H9 (cell line): ENCODE measurements at regions not wholly inside any gene's neighbourhood (a gene's known extent, or its start where the extent isn't known, plus 50 kb on each side); places are given as distances from the start of the nearest gene placed in this dataset.

Source experiments
- DNase-seq: peaks from one replicate; pipeline ENCODE4 v3.0.0-alpha.2; 2017
- H2AFZ ChIP-seq: one replicate; pipeline ENCODE4 v1.6.1; 2013; ENCODE audit warnings: mild to moderate bottlenecking, low read length, control low read depth, moderate library complexity
- H2AK5ac ChIP-seq: 2 replicates; pipeline ENCODE4 v1.6.1; 2013; ENCODE audit warnings: low read length, control low read depth, mixed read lengths; ENCODE audit not compliant: insufficient read length
- H2BK120ac ChIP-seq: one replicate; pipeline ENCODE4 v1.6.1; 2013; ENCODE audit warnings: low read depth, mild to moderate bottlenecking, low read length, control low read depth, inconsistent platforms; ENCODE audit not compliant: poor library complexity, severe bottlenecking
- H2BK12ac ChIP-seq: 2 replicates; pipeline ENCODE4 v1.6.1; 2013; ENCODE audit warnings: low read length, control low read depth, mixed read lengths, low read depth; ENCODE audit not compliant: insufficient read length
- H2BK15ac ChIP-seq: 2 replicates; pipeline ENCODE4 v1.6.1; 2013; ENCODE audit warnings: low read depth, low read length, control low read depth
- H2BK20ac ChIP-seq: one replicate; pipeline ENCODE4 v1.6.1; 2013; ENCODE audit warnings: low read depth, mild to moderate bottlenecking, low read length, control low read depth, inconsistent platforms; ENCODE audit not compliant: poor library complexity, severe bottlenecking
- H2BK5ac ChIP-seq: 2 replicates; pipeline ENCODE4 v1.6.1; 2013; ENCODE audit warnings: low read length, control low read depth, mixed read lengths; ENCODE audit not compliant: insufficient read length
- H3K14ac ChIP-seq: 2 replicates; pipeline ENCODE4 v1.6.1; 2013; ENCODE audit warnings: low read length, control low read depth; ENCODE audit not compliant: insufficient read depth
- H3K18ac ChIP-seq: 2 replicates; pipeline ENCODE4 v1.6.1; 2013; ENCODE audit warnings: low read depth, mild to moderate bottlenecking, mixed read lengths, low read length, control low read depth; ENCODE audit not compliant: insufficient read length
- H3K23ac ChIP-seq: 2 replicates; pipeline ENCODE4 v1.6.1; 2013; ENCODE audit warnings: low read length, control low read depth, mixed read lengths, low read depth; ENCODE audit not compliant: insufficient read length
- H3K23me2 ChIP-seq: 2 replicates; pipeline ENCODE4 v1.6.1; 2013; ENCODE audit warnings: low read depth, mild to moderate bottlenecking, mixed read lengths, low read length, control low read depth; ENCODE audit not compliant: insufficient read length, poor library complexity, severe bottlenecking
- H3K27ac ChIP-seq: 2 replicates; pipeline ENCODE4 v1.5.1; 2013; ENCODE audit warnings: low read length, control low read depth, mixed read lengths, low read depth; ENCODE audit not compliant: insufficient read length
- H3K27me3 ChIP-seq: 2 replicates; pipeline ENCODE4 v1.6.1; 2013; ENCODE audit warnings: low read length, control low read depth, inconsistent platforms; ENCODE audit not compliant: insufficient read depth
- H3K4ac ChIP-seq: 2 replicates; pipeline ENCODE4 v1.6.1; 2013; ENCODE audit warnings: low read depth, mild to moderate bottlenecking, control low read depth, inconsistent platforms, low read length, moderate library complexity
- H3K4me1 ChIP-seq: 2 replicates; pipeline ENCODE4 v1.6.1; 2013; ENCODE audit warnings: low read length, control low read depth, inconsistent platforms; ENCODE audit not compliant: insufficient read depth
- H3K4me2 ChIP-seq: 2 replicates; pipeline ENCODE4 v1.6.1; 2013; ENCODE audit warnings: low read length, control low read depth, mixed read lengths; ENCODE audit not compliant: insufficient read length, insufficient read depth
- H3K56ac ChIP-seq: 2 replicates; pipeline ENCODE4 v1.6.1; 2013; ENCODE audit warnings: low read depth, mild to moderate bottlenecking, mixed read lengths, low read length, control low read depth; ENCODE audit not compliant: insufficient read length
- H3K79me1 ChIP-seq: 2 replicates; pipeline ENCODE4 v1.6.1; 2013; ENCODE audit warnings: low read depth, mild to moderate bottlenecking, moderate library complexity, low read length, control low read depth, inconsistent platforms; ENCODE audit not compliant: insufficient read depth, poor library complexity, severe bottlenecking
- H3K79me2 ChIP-seq: 2 replicates; pipeline ENCODE4 v1.6.1; 2013; ENCODE audit warnings: low read length, control low read depth, inconsistent platforms; ENCODE audit not compliant: insufficient read depth
- H3K9ac ChIP-seq: 2 replicates; pipeline ENCODE4 v1.6.1; 2013; ENCODE audit warnings: low read length, control low read depth, mixed read lengths; ENCODE audit not compliant: insufficient read length; ENCODE audit errors: extremely low read depth
- H3K9me3 ChIP-seq: one replicate; pipeline ENCODE4 v1.6.1; 2013; ENCODE audit warnings: low read depth, low read length, inconsistent platforms; ENCODE audit not compliant: control insufficient read depth
- H3T11ph ChIP-seq: one replicate; pipeline ENCODE4 v1.6.1; 2013; ENCODE audit warnings: mild to moderate bottlenecking, low read length, control low read depth, inconsistent platforms
- H4K20me1 ChIP-seq: one replicate; pipeline ENCODE4 v1.6.1; 2013; ENCODE audit not compliant: control insufficient read depth, insufficient read length, insufficient read depth
- H4K5ac ChIP-seq: 2 replicates; pipeline ENCODE4 v1.6.1; 2013; ENCODE audit warnings: low read depth, mild to moderate bottlenecking, mixed read lengths, low read length, control low read depth; ENCODE audit not compliant: insufficient read length
- H4K8ac ChIP-seq: replicated peaks from 2 replicates; pipeline ENCODE4 v1.6.1; 2013; ENCODE audit warnings: low read length, control low read depth, mixed read lengths, low read depth; ENCODE audit not compliant: insufficient read length
- H4K91ac ChIP-seq: 2 replicates; pipeline ENCODE4 v1.6.1; 2013; ENCODE audit warnings: low read depth, mild to moderate bottlenecking, moderate library complexity, mixed read lengths, low read length, control low read depth; ENCODE audit not compliant: insufficient read length
- H3K27ac Mint-ChIP-seq, 3 experiments: 2 replicates in 2 of 3; 3 replicates in 1 of 3; pipeline ENCODE4 v1.8.0; 2020 to 2021; ENCODE audit warnings: mixed read lengths in 3 of 3, mild to moderate bottlenecking in 1 of 3, moderate library complexity in 1 of 3
- H3K27me3 Mint-ChIP-seq: 2 replicates; pipeline ENCODE4 v1.8.0; 2021; ENCODE audit warnings: low read depth, mild to moderate bottlenecking, moderate library complexity, mixed read lengths
- H3K36me3 Mint-ChIP-seq, 3 experiments: 2 replicates in 2 of 3; 3 replicates in 1 of 3; pipeline ENCODE4 v1.8.0; 2020 to 2021; ENCODE audit warnings: low read depth in 3 of 3, mixed read lengths in 3 of 3; ENCODE audit not compliant: insufficient read depth in 1 of 3
- H3K4me1 Mint-ChIP-seq, 2 experiments: 2 replicates each; pipeline ENCODE4 v1.8.0; 2020; ENCODE audit warnings: mixed read lengths in 2 of 2
- H3K4me3 Mint-ChIP-seq, 2 experiments: 2 replicates in 1 of 2; 3 replicates in 1 of 2; pipeline ENCODE4 v1.8.0; 2020 to 2021; ENCODE audit warnings: mild to moderate bottlenecking in 2 of 2, mixed read lengths in 2 of 2, moderate library complexity in 1 of 2
- H3K9me3 Mint-ChIP-seq, 2 experiments: 2 replicates in 1 of 2; 3 replicates in 1 of 2; pipeline ENCODE4 v1.8.0; 2020; ENCODE audit warnings: mild to moderate bottlenecking in 2 of 2, mixed read lengths in 2 of 2, moderate library complexity in 1 of 2
- WGBS: extraction: QIAGEN DNeasy Blood & Tissue Kit; methylation state at CpG from one replicate; pipeline ENCODE4 v1.1.7; 2013; ENCODE audit warnings: missing lambda C conversion rate, low lambda C conversion rate, mixed read lengths; ENCODE audit not compliant: insufficient read length; ENCODE audit errors: extremely low coverage; 5-methylcytosine and 5-hydroxymethylcytosine counted together
- TF ChIP-seq, protein P1 (sequence below): fragments of 200-600 bp; sonication (generic); conservative IDR thresholded peaks from 3 replicates; pipeline ENCODE4 v1.8.0; 2021; ENCODE audit warnings: antibody characterized with exemption, mild to moderate bottlenecking

DNA sequence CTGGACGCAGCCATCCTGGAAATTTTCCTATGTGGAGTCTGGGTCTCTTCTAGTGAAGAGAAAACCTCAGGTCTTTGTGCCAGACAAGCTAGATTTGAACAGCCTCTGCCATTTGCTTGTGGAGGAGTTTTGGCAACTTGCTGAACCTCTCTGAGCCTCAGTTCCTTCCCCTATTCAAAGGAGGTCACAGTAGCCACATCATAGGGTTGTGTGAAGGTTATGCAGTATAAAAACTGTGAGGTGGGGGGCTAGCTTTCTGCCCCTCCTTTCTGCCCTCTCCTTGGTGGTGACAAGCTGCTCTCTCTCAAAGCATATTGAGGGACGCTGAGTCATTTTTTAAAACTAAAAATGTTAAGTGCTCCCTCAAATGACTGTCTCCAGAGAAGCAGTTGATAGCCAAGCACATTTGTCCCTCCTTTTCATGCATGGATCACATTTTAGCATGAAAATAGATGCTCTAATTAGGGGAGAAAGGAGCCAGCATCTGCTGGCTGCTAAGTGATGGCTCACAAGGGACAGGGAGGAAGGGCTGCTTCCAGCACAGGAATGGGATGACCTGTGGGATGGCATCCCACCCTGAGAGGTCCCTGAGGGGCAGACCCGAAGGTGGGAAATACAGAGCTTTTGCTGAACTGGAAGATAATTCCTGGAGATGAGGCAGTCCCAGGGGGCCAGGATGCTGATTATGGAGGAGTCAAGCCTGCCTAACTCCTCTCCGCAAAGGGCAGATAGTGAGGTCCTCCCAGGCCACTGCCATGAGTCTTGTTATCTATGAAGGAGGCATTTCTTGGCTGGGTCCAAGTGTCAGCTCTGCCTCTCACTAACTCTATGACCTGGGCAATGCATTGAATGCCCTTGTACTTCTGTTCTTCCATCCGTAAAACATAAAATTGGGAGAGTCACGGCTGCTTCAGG lies 218.8 kb downstream of the RAB11FIP4 start:
- no CpG with 5 or more reads among the region's 6 CpGs for WGBS
- H3K4me3 Mint-ChIP-seq = no peak overlapping the region
- no peaks in the 10 kb centered on the region for H3K9me3 Mint-ChIP-seq
- no peak overlapping the region for H2BK15ac ChIP-seq
- peaks cover 11% of the 10 kb centered on the region; the same call in 1 of the 2 replicates for H3K4me1 ChIP-seq
- H3K4ac ChIP-seq = no peak overlapping the region
- H3K9ac ChIP-seq = no peak overlapping the region
- peak; percentile 63 for DNase-seq
- no peaks in the 10 kb centered on the region for H3K9me3 ChIP-seq
- no peak overlapping the region for H3K23ac ChIP-seq
- H3K56ac ChIP-seq = no peak overlapping the region
- no peak overlapping the region for H2BK5ac ChIP-seq
- H3K14ac ChIP-seq = no peak overlapping the region
- H4K5ac ChIP-seq = no peak overlapping the region
- no peaks in the 10 kb centered on the region for H4K20me1 ChIP-seq
- H2AFZ ChIP-seq = no peak overlapping the region
- no peak overlapping the region for H4K91ac ChIP-seq
- TF ChIP-seq, protein P1, sequence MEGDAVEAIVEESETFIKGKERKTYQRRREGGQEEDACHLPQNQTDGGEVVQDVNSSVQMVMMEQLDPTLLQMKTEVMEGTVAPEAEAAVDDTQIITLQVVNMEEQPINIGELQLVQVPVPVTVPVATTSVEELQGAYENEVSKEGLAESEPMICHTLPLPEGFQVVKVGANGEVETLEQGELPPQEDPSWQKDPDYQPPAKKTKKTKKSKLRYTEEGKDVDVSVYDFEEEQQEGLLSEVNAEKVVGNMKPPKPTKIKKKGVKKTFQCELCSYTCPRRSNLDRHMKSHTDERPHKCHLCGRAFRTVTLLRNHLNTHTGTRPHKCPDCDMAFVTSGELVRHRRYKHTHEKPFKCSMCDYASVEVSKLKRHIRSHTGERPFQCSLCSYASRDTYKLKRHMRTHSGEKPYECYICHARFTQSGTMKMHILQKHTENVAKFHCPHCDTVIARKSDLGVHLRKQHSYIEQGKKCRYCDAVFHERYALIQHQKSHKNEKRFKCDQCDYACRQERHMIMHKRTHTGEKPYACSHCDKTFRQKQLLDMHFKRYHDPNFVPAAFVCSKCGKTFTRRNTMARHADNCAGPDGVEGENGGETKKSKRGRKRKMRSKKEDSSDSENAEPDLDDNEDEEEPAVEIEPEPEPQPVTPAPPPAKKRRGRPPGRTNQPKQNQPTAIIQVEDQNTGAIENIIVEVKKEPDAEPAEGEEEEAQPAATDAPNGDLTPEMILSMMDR = no peak
- no peak overlapping the region for H2AK5ac ChIP-seq
- H3K36me3 Mint-ChIP-seq = no peaks in the 10 kb centered on the region; a peak in 1 of 7 replicates
- H2BK20ac ChIP-seq = no peak overlapping the region
- H3K27me3 ChIP-seq = no peaks in the 10 kb centered on the region
- no peak overlapping the region for H3K4me2 ChIP-seq
- no peaks in the 10 kb centered on the region for H3K79me2 ChIP-seq
- H2BK12ac ChIP-seq = no peak overlapping the region
- H3K4me1 Mint-ChIP-seq = peaks cover 15 to 22% of the 10 kb centered on the region in 2 experiments
- H4K8ac ChIP-seq = no peak overlapping the region
- H3K23me2 ChIP-seq = no peaks in the 10 kb centered on the region
- no peaks in the 10 kb centered on the region for H3K79me1 ChIP-seq
- no peak overlapping the region for H3K18ac ChIP-seq
- no peaks in the 10 kb centered on the region; the same call in 1 of the 2 replicates for H3K27me3 Mint-ChIP-seq
- H3K27ac ChIP-seq = no peak overlapping the region
- no peak overlapping the region for H3T11ph ChIP-seq
- H3K27ac Mint-ChIP-seq = peak overlapping the region in 1 of 3 experiments; percentile 24; a peak in 3 of 7 replicates
- H2BK120ac ChIP-seq = no peak overlapping the region
